ENCODE measurements at regions not wholly inside any gene's neighbourhood (a gene's known extent, or its start where the extent isn't known, plus 50 kb on each side); places are given as distances from the start of the nearest gene placed in this dataset.

GRCh38 chr20:10739134-10739533, 65.3 kb upstream of the JAG1 start:
- no peak for TF ChIP-seq JUND (IDR thresholded peaks at IDR 0.05; ENCODE audit: low read length)
- no peak for TF ChIP-seq KDM1A (IDR thresholded peaks at IDR 0.05; ENCODE audit: borderline replicate concordance, low read length)
- no peak for TF ChIP-seq CTCF (IDR thresholded peaks at IDR 0.05; ENCODE audit: control extremely low read depth in 1 of 3, insufficient read depth in 1 of 3, low read depth in 1 of 3, low read length in 3 of 3)
- TF ChIP-seq YY1 (IDR thresholded peaks at IDR 0.05; ENCODE audit: low read depth, low read length): no peak
- TF ChIP-seq POLR2A (IDR thresholded peaks at IDR 0.05; ENCODE audit: control extremely low read depth in 1 of 2, low read depth in 2 of 2, low read length in 2 of 2): no peak
- no peak for TF ChIP-seq TEAD4 (IDR thresholded peaks at IDR 0.05; ENCODE audit: low read depth, low read length)
- TF ChIP-seq BRCA1 (IDR thresholded peaks at IDR 0.05; ENCODE audit: low read depth, low read length): no peak
- no peak for TF ChIP-seq SP4 (IDR thresholded peaks at IDR 0.05; ENCODE audit: low read length)
- no peak for TF ChIP-seq CBX8 (IDR thresholded peaks at IDR 0.05; ENCODE audit: borderline replicate concordance, low read depth, low read length)

Data from H1 (cell line).